Upper lobe of left lung (tissue), 4 donors: ENCODE measurements at regions not wholly inside any gene's neighbourhood (a gene's known extent, or its start where the extent isn't known, plus 50 kb on each side); places are given as distances from the start of the nearest gene placed in this dataset.

Source experiments
- CTCF ChIP-seq, 6 experiments: fragments of 450-650 bp in 4 of 6; fragments of 200-600 bp in 2 of 6; sonication (generic) in 2 of 6; IDR thresholded peaks; one replicate each; pipeline ENCODE4 v1.5.1; 2016 to 2019; ENCODE audit warnings: antibody characterized with exemption in 6 of 6
- EP300 ChIP-seq, 4 donors: sonication (generic); formaldehyde crosslinking; IDR thresholded peaks; one replicate each; pipeline ENCODE4 v1.5.1; 2017; ENCODE audit warnings: antibody characterized with exemption in 4 of 4, control low read depth in 2 of 4
- POLR2A ChIP-seq, 4 donors: fragments of 450-650 bp; IDR thresholded peaks; one replicate each; pipeline ENCODE4 v1.5.1; 2016 to 2017; ENCODE audit warnings: antibody characterized with exemption in 4 of 4, mild to moderate bottlenecking in 2 of 4
- POLR2AphosphoS5 ChIP-seq, 2 donors: sonication (generic); formaldehyde crosslinking; IDR thresholded peaks; one replicate each; pipeline ENCODE4 v1.5.1; 2017; ENCODE audit warnings: antibody characterized with exemption in 2 of 2

GRCh38 chr2:193446967-193447366, 1252.2 kb upstream of the TMEFF2 start:
- TF ChIP-seq CTCF (IDR thresholded peaks at IDR 0.05) (no peak), POLR2A (IDR thresholded peaks at IDR 0.05) (no peak), POLR2AphosphoS5 (IDR thresholded peaks at IDR 0.05) (no peak), EP300 (IDR thresholded peaks at IDR 0.05) (no peak)
